Lower leg skin (tissue), 4 donors: ENCODE measurements at regions not wholly inside any gene's neighbourhood (a gene's known extent, or its start where the extent isn't known, plus 50 kb on each side); places are given as distances from the start of the nearest gene placed in this dataset.

Source experiments
- DNase-seq, 2 donors: peaks; one replicate each; pipeline ENCODE4 v3.0.0-alpha.2; 2019; ENCODE audit warnings: low spot score in 2 of 2
- H3K4me3 ChIP-seq: fragments of 200-600 bp; sonication (generic); 2 replicates; pipeline ENCODE4 v1.5.1; 2017; ENCODE audit warnings: mild to moderate bottlenecking, low read depth; ENCODE audit not compliant: poor library complexity, severe bottlenecking
- CTCF ChIP-seq, 3 donors: fragments of 450-650 bp; IDR thresholded peaks; one replicate each; pipeline ENCODE4 v1.5.1; 2016; ENCODE audit warnings: antibody characterized with exemption in 3 of 3, mild to moderate bottlenecking in 3 of 3, moderate library complexity in 2 of 3
- POLR2A ChIP-seq, 2 donors: fragments of 450-650 bp; IDR thresholded peaks; one replicate each; pipeline ENCODE4 v1.6.1; 2016 to 2017; ENCODE audit warnings: antibody characterized with exemption in 2 of 2, mild to moderate bottlenecking in 1 of 2, moderate library complexity in 1 of 2
- WGBS, 2 donors: methylation state at CpG; one replicate each; pipeline ENCODE4 v1.1.5; 2018; 5-methylcytosine and 5-hydroxymethylcytosine counted together
- intact Hi-C: fragments of 100-400 bp; cut with DNase I; formaldehyde crosslinking; loops from one replicate; pipeline ENCODE4 v1.15.0; 2023; ENCODE audit warnings: low total_unique reads

GRCh38 chr7:88490874-88491273, 184.2 kb upstream of the STEAP4 start:
- no peak overlapping the region for H3K4me3 ChIP-seq
- TF ChIP-seq POLR2A (IDR thresholded peaks at IDR 0.05): no peak
- DNase-seq: no peak
- WGBS, 2 donors: 87 to 93% methylated on average over 3 of the region's 3 CpGs
- intact Hi-C loops: no loop called here

GRCh38 chr7:88490161-88490560, 183.5 kb upstream of the STEAP4 start:
- intact Hi-C loops: no loop called here
- no peak for DNase-seq
- TF ChIP-seq CTCF (IDR thresholded peaks at IDR 0.05) (no peak), POLR2A (IDR thresholded peaks at IDR 0.05) (no peak)
- no peak overlapping the region for H3K4me3 ChIP-seq
- 90 to 92% methylated on average over 5 of the region's 5 CpGs for WGBS, 2 donors

- TF ChIP-seq CTCF (IDR thresholded peaks at IDR 0.05): no peak
- no peak for TF ChIP-seq POLR2A (IDR thresholded peaks at IDR 0.05)
- WGBS, 2 donors: 22 to 25% methylated on average over 2 of the region's 2 CpGs
- no peak overlapping the region for H3K4me3 ChIP-seq
- intact Hi-C loops: no loop called here
- no peak for DNase-seq
Measured at GRCh38 chr7:88485821-88486220, 179.1 kb upstream of the STEAP4 start.

- no peak for TF ChIP-seq CTCF (IDR thresholded peaks at IDR 0.05)
- TF ChIP-seq POLR2A (IDR thresholded peaks at IDR 0.05): no peak
Measured at GRCh38 chr7:88484551-88484950, 177.9 kb upstream of the STEAP4 start.

GRCh38 chr7:88480896-88481295, 174.2 kb upstream of the STEAP4 start:
- no peak overlapping the region for H3K4me3 ChIP-seq
- DNase-seq: no peak
- intact Hi-C loops: no loop called here
- TF ChIP-seq CTCF (IDR thresholded peaks at IDR 0.05) (no peak), POLR2A (IDR thresholded peaks at IDR 0.05) (no peak)

More at GRCh38 chr7:88484551-88484950, 177.9 kb upstream of the STEAP4 start:
- DNase-seq: no peak
- no peak overlapping the region for H3K4me3 ChIP-seq
- 54 to 63% methylated on average over 3 of the region's 3 CpGs for WGBS, 2 donors
- intact Hi-C loops: no loop called here

- TF ChIP-seq CTCF (IDR thresholded peaks at IDR 0.05) (no peak), POLR2A (IDR thresholded peaks at IDR 0.05) (no peak)
- 37 to 62% methylated on average over 4 of the region's 4 CpGs for WGBS, 2 donors
- DNase-seq: no peak
- intact Hi-C loops: no loop called here
- H3K4me3 ChIP-seq: no peak overlapping the region
Measured at GRCh38 chr7:88480271-88480670, 173.6 kb upstream of the STEAP4 start.
